HG03354 (cell line): ENCODE measurements at regions not wholly inside any gene's neighbourhood (a gene's known extent, or its start where the extent isn't known, plus 50 kb on each side); places are given as distances from the start of the nearest gene placed in this dataset.

ENCODE experiments used
- ATAC-seq: cut with Tn5 transposase; IDR thresholded peaks from one replicate; pipeline ENCODE4 v1.9.1; 2021; ENCODE audit warnings: mild to moderate bottlenecking; ENCODE audit not compliant: unreplicated experiment, poor library complexity, severe bottlenecking

DNA sequence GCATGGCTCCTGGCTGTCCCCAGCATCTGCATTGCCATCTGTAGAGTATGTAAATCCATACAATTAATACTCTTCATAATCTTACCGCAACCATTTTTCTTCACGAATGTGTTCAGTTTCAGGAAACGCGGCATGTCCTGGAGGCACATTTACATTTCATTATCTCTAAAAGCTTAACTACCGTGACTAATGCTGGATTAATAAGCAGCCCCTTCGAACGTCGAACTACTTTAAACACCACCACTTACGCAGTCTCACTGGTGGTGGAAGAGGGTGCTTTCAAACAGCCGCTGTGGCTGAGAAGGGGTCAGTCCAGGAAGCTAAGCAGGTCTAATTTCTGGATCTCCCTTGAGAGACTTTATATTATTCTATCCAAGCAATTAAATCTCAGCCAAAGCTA lies 85.6 kb downstream of the C5orf15 start:
- ATAC-seq = no peak

DNA sequence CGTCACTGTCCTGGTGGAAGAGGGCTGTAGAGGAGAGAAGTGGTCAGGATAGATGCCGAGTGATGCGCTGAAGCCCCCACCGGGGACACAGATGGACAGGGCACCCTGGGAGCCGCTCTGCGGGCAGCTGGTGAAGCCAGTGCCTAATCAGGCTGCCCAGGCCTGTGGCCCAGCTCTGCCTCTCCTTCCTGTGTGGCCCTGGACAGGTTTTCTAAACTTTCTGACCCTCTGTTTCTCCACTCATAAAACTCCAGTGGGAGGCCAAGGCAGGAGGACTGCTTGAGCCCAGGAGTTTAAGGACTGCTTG lies 86.1 kb downstream of the C5orf15 start:
- no peak for ATAC-seq

DNA sequence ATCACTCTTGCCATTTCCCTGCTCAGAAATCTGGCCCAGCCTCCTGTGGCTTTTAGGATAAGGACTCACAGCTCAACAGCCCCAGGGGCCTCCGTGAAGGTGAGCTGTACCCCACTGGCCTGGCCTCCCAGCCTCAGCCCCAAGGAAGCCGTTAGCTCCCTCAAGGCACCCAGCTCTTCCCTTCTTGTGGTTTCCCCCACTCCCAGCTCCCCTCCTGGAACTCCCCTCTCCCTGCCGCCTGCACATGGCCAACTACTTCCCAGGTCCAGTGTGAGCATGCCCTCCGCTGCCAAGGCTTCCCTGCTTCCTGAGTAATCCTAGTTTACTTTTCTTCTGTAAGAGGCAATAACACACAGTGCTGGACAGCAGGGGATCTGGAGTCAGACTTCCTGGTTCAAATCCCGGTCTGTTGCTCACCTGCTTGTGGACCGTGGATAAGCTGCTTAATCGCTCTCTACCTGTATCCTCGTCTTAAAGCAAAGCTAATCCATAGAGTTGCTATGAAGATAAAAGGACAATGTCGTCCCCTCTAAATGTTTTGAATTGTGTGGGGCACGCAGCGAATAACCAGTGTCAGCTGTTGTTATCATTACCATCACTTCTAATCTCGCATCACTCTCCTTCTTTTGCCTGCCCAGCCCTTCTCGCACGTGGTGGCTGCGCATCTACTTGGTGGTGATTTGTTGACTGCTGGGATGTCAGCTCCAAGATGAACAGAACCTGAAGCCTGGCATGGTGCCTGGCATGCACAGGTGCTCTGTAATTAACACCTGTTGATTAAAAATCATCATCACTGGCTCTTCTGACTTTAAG lies 86.6 kb downstream of the C5orf15 start:
- ATAC-seq = no peak

DNA sequence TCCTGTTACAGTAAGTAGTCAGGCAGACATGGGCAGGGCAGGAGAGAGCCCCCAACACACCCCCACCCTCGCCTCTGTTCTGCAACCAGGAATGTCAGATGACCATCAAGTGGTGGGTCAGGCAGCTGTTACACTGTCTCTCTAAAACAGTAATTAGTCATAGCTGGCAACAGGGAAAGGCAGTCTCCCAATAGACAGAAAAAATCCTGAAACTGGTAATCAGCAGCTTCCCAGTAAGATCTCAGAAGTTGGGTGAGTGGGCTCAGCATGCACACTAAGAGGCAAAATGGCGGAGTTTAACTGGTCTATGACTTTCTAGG lies 90.2 kb downstream of the C5orf15 start:
- ATAC-seq = no peak

GRCh38 chr5:133877351-133878235 lies 90.8 kb downstream of the C5orf15 start:
- no peak for ATAC-seq

GRCh38 chr5:133876266-133876665 lies 92.2 kb downstream of the C5orf15 start:
- no peak for ATAC-seq

- ATAC-seq = no peak
Observed at GRCh38 chr5:133875179-133875578, 93.2 kb downstream of the C5orf15 start.

DNA sequence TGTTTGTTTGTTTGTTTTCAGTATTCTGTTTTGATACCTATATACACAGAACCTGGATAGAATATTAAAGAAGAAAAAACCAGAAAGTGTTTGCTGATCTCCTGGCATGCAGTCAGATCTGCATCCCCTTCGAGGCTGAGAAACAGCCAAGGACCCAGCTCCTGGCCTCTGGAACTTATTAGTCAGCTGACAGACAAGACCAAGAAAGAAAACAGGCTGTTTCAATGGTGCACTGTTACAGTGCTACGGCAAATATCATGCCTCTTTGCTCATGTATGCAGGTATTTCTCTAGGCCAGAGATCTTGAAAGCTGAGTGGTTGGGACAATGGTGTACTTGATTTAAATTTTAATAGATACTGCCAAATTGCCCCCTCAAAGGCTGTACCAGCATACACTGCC lies 95.0 kb downstream of the C5orf15 start:
- no peak for ATAC-seq

GRCh38 chr5:133870661-133871060 lies 97.8 kb downstream of the C5orf15 start:
- no peak for ATAC-seq

GRCh38 chr5:133869519-133870335 lies 98.7 kb downstream of the C5orf15 start:
- ATAC-seq = no peak

- no peak for ATAC-seq
Observed at GRCh38 chr5:133868946-133869518, 99.4 kb downstream of the C5orf15 start.

- ATAC-seq = no peak
Observed at GRCh38 chr5:133867851-133868545, 100.4 kb downstream of the C5orf15 start.

DNA sequence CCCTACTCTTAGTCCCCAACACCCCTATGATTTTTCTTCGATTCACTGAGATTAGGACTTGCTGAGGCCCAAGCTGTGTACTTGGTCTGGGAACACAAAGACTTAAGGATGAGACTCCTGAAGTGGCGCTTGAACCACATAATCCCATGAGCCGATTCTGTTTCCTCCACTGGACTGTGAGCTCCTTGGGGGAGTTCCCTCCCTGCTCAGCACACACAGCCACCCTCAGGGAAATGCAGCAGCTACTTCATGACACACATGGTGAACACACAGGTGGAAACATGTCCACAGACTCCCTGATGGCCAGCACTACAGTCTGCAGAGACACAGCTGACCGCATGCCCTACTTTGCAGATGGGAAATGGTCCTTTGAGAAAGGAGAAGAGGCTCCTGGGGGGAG lies 101.1 kb downstream of the C5orf15 start:
- no peak for ATAC-seq

DNA sequence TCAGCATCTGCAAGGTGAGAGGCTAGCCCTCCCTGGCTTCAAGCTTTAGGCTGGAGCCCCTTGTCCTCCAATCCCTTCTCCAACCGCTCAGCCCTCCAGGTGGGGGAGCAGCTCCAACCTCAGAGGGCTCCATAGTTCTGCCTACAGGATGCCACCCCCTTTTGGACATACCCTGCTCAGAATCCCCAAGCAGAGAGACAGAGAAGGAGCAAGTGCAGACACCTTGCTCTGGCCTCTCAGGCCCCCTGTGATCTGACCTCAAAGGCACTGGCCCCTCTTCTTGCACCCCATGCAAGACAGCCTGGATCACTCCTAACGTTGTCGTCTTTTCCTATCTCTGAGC lies 101.6 kb downstream of the C5orf15 start:
- no peak for ATAC-seq

- ATAC-seq = no peak
Observed at GRCh38 chr5:133866160-133866902, 102.1 kb downstream of the C5orf15 start.

- no peak for ATAC-seq
Observed at GRCh38 chr5:133865113-133865512, 103.3 kb downstream of the C5orf15 start.

- no peak for ATAC-seq
Observed at GRCh38 chr5:133864711-133865110, 103.7 kb downstream of the C5orf15 start.

DNA sequence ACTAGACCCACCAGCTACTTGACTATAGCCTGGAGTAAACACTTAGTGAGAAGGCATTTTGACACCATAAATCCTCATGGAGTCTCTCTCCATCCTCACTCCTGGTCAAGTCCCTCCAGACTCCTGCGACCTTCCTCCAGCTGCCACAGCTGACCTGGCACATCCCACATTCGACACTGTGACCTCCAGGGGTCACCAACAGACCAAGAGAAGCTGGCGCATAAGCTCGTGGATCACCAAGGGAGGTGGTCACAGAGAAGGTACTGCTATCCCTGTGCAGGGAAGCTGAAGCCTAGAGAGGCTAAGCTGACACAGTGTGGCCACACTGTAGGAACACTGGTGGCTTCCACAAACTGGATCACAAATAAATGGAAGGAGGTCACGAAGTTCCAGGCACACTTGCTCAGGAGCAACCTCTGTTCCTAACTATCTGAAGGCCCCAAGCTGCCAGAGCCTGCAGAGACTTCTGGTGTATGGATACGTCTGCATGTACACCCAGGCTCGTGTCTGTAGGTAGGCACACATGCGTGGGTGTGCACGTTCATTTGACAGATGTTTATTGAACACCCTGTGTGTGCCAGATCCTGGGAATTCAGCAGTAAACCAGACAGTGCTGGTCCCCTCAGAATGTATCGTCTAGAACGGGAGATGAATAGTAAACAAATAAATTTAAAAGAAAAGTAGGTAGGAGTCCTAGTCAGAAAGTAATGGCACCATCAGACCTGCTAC lies 104.4 kb downstream of the C5orf15 start:
- no peak for ATAC-seq
